Skeletal muscle tissue (tissue), 3 donors: ENCODE measurements at regions not wholly inside any gene's neighbourhood (a gene's known extent, or its start where the extent isn't known, plus 50 kb on each side); places are given as distances from the start of the nearest gene placed in this dataset.

Source experiments
- H3K27ac ChIP-seq: one replicate; pipeline ENCODE4 v1.7.0; 2013; ENCODE audit warnings: mild to moderate bottlenecking, low read depth, low read length, inconsistent platforms
- H3K27me3 ChIP-seq, 3 donors: one replicate each; pipeline ENCODE4 v1.7.0; 2013; ENCODE audit warnings: low read length in 3 of 3; ENCODE audit not compliant: control insufficient read depth in 3 of 3, insufficient read depth in 3 of 3
- H3K36me3 ChIP-seq, 3 donors: one replicate each; pipeline ENCODE4 v1.7.0; 2013; ENCODE audit warnings: low read length in 3 of 3; ENCODE audit not compliant: control insufficient read depth in 3 of 3, insufficient read depth in 3 of 3
- H3K4me1 ChIP-seq, 3 donors: one replicate each; pipeline ENCODE4 v1.7.0; 2013; ENCODE audit warnings: low read length in 3 of 3, mild to moderate bottlenecking in 3 of 3; ENCODE audit not compliant: control insufficient read depth in 3 of 3, insufficient read depth in 3 of 3
- H3K4me3 ChIP-seq, 3 donors: one replicate each; pipeline ENCODE4 v1.7.0; 2013; ENCODE audit warnings: low read length in 3 of 3
- H3K9ac ChIP-seq, 3 donors: one replicate each; pipeline ENCODE4 v1.7.0; 2013; ENCODE audit warnings: low read length in 3 of 3, mild to moderate bottlenecking in 3 of 3, moderate library complexity in 2 of 3, low read depth in 1 of 3
- H3K9me3 ChIP-seq, 3 donors: one replicate each; pipeline ENCODE4 v1.7.0; 2013; ENCODE audit warnings: low read length in 3 of 3; ENCODE audit not compliant: control insufficient read depth in 3 of 3
- donor health status: Osteomylitis.

- no peaks in the 10 kb centered on the region for H3K27me3 ChIP-seq
- H3K36me3 ChIP-seq, result no peaks in the 10 kb centered on the region
- H3K9me3 ChIP-seq, result no peaks in the 10 kb centered on the region
- no peaks in the 10 kb centered on the region for H3K4me1 ChIP-seq
- H3K9ac ChIP-seq, result no peak overlapping the region
- no peak overlapping the region for H3K27ac ChIP-seq
- no peak overlapping the region for H3K4me3 ChIP-seq
These were observed 241.3 kb upstream of the ANO3 start for GRCh38 chr11:26090651-26091050.

- Histone ChIP-seq H3K9ac (no peak overlapping the region), H3K27me3 (no peaks in the 10 kb centered on the region), H3K4me3 (no peak overlapping the region), H3K9me3 (no peaks in the 10 kb centered on the region), H3K4me1 (no peaks in the 10 kb centered on the region), H3K27ac (no peak overlapping the region), H3K36me3 (no peaks in the 10 kb centered on the region)
These were observed 238.7 kb upstream of the ANO3 start for GRCh38 chr11:26093206-26093605.

GRCh38 chr11:26095340-26095739 is 236.6 kb upstream of the ANO3 start:
- Histone ChIP-seq H3K27ac (no peak overlapping the region), H3K9ac (no peak overlapping the region), H3K4me1 (no peaks in the 10 kb centered on the region), H3K27me3 (no peaks in the 10 kb centered on the region), H3K9me3 (no peaks in the 10 kb centered on the region), H3K36me3 (no peaks in the 10 kb centered on the region), H3K4me3 (no peak overlapping the region)

GRCh38 chr11:26096451-26096850 is 235.5 kb upstream of the ANO3 start:
- Histone ChIP-seq H3K36me3 (no peaks in the 10 kb centered on the region), H3K4me1 (no peaks in the 10 kb centered on the region), H3K27me3 (no peaks in the 10 kb centered on the region), H3K4me3 (no peak overlapping the region), H3K9me3 (no peaks in the 10 kb centered on the region), H3K27ac (no peak overlapping the region), H3K9ac (no peak overlapping the region)

- no peaks in the 10 kb centered on the region for H3K9me3 ChIP-seq
- H3K4me3 ChIP-seq, result no peak overlapping the region
- H3K27me3 ChIP-seq, result no peaks in the 10 kb centered on the region
- no peak overlapping the region for H3K27ac ChIP-seq
- H3K4me1 ChIP-seq, result no peaks in the 10 kb centered on the region
- no peak overlapping the region for H3K9ac ChIP-seq
- H3K36me3 ChIP-seq, result no peaks in the 10 kb centered on the region
These were observed 229.6 kb upstream of the ANO3 start for GRCh38 chr11:26102325-26102724.

GRCh38 chr11:26105762-26106423 is 226.0 kb upstream of the ANO3 start:
- H3K36me3 ChIP-seq, result no peaks in the 10 kb centered on the region
- no peak overlapping the region for H3K27ac ChIP-seq
- H3K4me3 ChIP-seq, result no peak overlapping the region
- no peaks in the 10 kb centered on the region for H3K27me3 ChIP-seq
- H3K9ac ChIP-seq, result no peak overlapping the region
- no peaks in the 10 kb centered on the region for H3K4me1 ChIP-seq
- no peaks in the 10 kb centered on the region for H3K9me3 ChIP-seq

GRCh38 chr11:26106726-26107125 is 225.2 kb upstream of the ANO3 start:
- H3K27me3 ChIP-seq, result no peaks in the 10 kb centered on the region

GRCh38 chr11:26109658-26110368 is 222.1 kb upstream of the ANO3 start:
- Histone ChIP-seq H3K9ac (no peak overlapping the region), H3K4me3 (no peak overlapping the region), H3K4me1 (no peaks in the 10 kb centered on the region), H3K36me3 (no peaks in the 10 kb centered on the region), H3K9me3 (no peaks in the 10 kb centered on the region), H3K27ac (no peak overlapping the region), H3K27me3 (no peaks in the 10 kb centered on the region)

More at GRCh38 chr11:26106726-26107125, 225.2 kb upstream of the ANO3 start:
- Histone ChIP-seq H3K36me3 (no peaks in the 10 kb centered on the region), H3K9ac (no peak overlapping the region), H3K4me1 (no peaks in the 10 kb centered on the region), H3K9me3 (no peaks in the 10 kb centered on the region), H3K27ac (no peak overlapping the region), H3K4me3 (no peak overlapping the region)

- H3K9ac ChIP-seq, result no peak overlapping the region
These were observed 219.7 kb upstream of the ANO3 start for GRCh38 chr11:26112264-26112663.

GRCh38 chr11:26121466-26121865 is 210.5 kb upstream of the ANO3 start:
- H3K36me3 ChIP-seq, result no peaks in the 10 kb centered on the region
- no peaks in the 10 kb centered on the region for H3K27me3 ChIP-seq
- no peak overlapping the region for H3K9ac ChIP-seq
- no peaks in the 10 kb centered on the region for H3K9me3 ChIP-seq
- H3K4me1 ChIP-seq, result no peaks in the 10 kb centered on the region
- H3K27ac ChIP-seq, result no peak overlapping the region
- H3K4me3 ChIP-seq, result no peak overlapping the region

More at GRCh38 chr11:26112264-26112663, 219.7 kb upstream of the ANO3 start:
- H3K9me3 ChIP-seq, result no peaks in the 10 kb centered on the region
- H3K4me3 ChIP-seq, result no peak overlapping the region
- H3K27me3 ChIP-seq, result no peaks in the 10 kb centered on the region
- no peak overlapping the region for H3K27ac ChIP-seq
- H3K36me3 ChIP-seq, result no peaks in the 10 kb centered on the region
- no peaks in the 10 kb centered on the region for H3K4me1 ChIP-seq
